ENCODE measurements at regions not wholly inside any gene's neighbourhood (a gene's known extent, or its start where the extent isn't known, plus 50 kb on each side); places are given as distances from the start of the nearest gene placed in this dataset.
"Not testable (repeated sequence)": the region's sequence is repeated elsewhere in the genome, so short reads cannot be mapped to it uniquely, and the experiment has no call there.

DNA sequence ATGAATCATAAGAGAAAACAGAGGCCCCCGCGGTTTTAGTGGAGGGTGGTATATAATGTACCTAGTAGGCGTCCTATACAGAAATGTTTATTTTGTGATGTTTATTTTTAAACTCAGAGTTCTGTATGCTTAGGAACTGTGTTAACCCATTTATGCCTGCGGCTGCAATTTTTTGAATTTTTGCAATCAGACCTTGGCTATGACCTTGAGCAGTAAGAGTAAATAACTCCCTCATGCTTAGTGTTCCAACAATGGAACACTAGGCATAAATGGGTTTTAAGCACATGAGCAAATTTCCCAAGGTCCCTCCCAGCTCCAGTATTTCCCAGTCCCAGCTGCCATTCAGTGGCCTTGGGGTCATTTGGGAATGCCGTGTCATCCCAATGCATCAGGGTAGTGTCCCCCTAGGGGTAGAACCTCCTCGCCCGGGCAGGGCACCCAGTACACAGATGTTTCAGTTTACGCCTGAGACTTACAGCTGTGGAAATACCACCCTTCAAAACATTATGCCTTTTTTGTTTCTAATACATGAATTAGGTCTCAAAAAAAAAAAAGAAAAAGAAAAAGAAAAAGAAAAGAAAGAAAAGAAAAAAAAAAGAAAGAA is 605.8 kb upstream of the CDH11 start:
- no peak for DNase-seq (ENCODE audit: low read depth in 3 of 3)

DNA sequence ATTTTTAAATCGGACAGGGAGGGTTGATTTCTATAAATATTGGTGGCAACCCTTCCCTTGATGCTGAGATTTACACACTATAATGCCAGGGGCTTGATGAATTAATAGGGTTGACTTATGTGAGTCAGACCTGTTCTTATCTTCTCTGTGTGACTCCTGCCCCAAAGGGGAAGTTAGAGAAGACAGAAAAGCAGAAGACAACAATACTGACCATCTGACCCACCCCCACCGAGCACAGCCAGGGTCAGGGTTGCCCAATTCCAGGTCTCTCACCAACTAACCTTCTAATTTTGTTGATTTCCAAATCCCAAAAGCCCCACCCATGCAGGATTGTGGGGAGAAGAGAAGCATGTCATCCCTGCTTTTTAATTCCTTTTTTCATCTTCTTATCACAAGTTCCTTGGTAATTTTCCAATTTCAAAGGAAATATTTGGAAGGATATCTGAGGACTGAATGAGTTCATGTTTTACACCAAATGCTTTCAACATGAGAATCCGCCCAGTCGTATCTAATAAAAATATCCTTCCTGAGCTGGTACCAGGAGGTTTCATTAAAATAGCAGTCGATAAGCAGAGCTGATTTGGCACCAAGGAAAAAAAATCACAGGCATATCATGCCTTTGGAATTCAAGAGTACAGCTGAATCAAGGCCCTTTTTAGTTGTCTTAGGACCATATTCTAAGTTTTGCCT is 603.4 kb upstream of the CDH11 start:
- DNase-seq (ENCODE audit: low read depth in 3 of 3), result no peak

DNA sequence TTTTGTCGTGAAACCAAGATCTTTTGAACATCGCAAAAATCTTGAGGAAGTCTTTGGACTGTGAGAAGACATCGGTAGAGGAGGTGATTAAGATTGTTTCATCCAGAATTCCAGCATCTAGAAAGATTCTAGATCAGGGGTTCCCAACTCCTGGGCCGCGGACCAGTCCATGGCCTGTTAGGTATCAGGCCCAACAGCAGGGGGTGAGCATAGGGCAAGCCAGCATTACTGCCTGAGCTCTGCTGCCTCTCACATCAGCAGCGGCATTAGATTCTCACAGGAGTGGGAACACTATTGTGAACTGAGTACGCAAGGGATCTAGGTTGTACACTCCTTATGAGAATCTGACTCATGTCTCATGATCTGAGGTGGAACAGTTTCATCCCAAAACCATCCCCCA is 600.6 kb upstream of the CDH11 start:
- DNase-seq (ENCODE audit: low read depth in 3 of 3), result no peak

DNA sequence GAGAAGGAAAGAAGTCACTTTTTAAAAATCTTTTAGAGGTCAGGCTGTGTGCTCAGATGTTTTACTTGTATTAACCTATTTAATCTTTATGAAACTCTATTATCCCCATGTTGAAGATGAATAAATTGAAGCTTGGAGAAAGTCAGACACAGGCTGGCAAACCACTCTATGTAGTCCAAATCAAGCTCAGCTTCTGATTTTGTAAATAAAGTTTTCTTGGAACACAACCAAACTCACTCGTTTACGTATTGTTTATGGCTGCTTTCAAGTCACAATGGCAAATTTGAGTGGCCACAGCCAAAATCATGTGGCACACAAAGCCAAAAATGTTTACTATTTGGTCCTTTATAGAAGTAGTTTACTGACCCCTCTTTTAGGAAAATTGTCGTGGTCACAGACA is 596.0 kb upstream of the CDH11 start:
- DNase-seq (ENCODE audit: low read depth in 3 of 3), result no peak

DNA sequence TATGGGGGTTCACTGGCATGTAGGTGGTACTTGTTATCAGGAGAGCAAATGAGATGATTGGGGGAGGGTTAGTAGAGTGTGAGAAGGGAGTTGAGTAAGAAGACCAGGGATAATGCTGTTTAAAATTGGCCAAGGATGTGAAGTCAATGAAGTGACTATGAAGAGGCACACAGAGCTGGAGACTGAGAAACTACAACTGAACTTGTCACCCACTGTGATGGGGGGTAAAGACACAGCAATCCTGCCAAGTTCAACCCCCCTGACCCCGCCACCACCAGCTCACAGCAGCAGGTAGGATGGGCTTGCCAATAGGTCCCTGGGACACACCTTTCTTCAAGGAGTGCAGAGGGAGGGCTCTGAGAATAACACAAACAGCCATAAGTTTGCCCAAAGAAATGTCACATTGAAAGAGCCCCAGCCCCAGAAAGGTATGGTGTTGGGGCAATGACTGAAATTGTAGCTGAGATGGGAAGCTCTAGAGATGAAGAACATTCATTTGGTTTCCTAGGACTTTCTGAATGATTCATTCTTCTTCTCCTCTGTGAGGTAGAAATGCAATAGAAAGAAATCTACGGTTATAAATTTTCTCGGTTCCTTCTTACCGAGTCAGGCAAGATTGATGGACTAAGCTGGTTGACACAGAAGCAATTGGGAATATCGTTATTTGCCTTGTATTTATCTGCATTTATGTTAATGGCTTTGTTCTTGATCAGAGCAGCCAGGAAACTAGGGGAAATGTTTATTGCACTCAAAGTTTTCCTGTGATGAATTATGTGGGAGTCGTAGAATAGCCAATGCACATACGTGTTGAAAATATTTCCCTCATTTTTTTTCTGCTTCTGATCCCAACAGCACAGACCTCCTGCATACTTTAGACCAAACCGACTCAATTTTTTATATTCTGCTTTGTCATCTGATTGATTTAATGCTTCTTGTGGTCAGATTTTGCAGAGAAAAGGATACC is 595.2 kb upstream of the CDH11 start:
- DNase-seq (ENCODE audit: low read depth in 3 of 3), result no peak

DNA sequence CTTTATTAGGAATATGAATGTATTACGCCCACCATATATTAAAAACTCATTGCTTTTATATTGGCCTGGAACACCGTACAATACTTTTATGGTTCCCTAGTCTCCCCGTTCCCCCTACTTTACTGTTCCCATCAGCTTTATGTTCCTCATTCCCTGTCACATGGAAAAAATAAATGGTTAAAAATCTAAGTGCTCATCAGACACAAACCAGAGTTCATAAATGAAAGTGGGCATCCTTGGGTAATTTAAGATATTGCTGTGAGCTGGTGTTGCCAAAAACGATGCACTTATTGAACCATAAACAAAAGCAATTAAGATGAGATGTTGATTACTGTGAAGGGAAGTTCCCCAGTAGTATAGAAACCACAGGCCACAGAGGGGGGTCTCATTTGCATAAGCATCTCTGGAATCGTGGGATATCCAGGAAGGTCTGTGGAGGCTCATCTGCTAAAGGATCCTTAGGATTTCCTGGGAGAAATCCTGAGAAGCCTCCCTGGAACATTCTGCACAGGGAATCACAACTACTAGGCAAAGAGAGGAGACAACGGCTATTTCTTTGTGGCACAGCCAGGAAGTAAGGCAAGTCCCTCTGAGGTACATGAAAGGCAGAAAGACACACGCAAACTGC is 591.4 kb upstream of the CDH11 start:
- no peak for DNase-seq (ENCODE audit: low read depth in 3 of 3)

DNA sequence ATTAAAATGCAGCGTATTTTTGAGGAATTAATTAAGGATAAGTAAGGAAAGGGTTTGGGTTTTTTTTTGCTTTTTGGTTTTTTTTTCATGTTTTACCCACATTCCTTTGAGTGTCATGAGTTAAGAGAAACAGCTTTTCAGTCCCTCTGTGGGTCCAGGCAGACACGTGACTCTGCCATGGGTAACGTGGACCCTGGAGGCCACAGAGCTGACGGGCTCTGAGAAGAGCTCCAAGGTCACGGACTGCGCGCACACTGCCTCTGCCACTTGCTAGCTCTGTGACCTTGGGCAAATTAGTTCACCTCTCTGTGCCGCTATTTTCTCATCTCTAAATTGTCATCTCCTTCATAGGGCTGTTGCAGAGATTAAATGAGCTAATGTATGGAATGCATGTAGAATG is 588.2 kb upstream of the CDH11 start:
- DNase-seq (ENCODE audit: low read depth in 3 of 3), result no peak

DNA sequence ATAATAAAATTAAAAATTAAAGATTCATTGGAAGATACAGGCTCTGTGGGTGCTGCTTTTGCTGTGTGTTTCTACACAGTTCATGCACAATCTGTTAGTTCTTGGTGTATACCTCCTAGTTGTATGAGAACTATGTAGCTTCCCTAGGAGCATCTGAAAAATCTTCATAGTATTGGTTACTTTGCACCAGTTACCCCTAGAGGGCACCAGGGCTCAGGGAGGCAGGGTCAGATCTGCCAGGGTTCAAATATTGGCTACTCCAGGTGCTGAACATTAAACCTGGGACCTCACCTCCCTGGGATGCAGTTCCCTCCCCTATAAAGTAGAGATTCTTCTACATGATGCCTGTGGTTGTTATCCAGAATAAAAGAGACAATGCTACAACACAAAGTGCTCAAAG is 583.0 kb upstream of the CDH11 start:
- no peak for DNase-seq (ENCODE audit: low read depth in 3 of 3)

DNA sequence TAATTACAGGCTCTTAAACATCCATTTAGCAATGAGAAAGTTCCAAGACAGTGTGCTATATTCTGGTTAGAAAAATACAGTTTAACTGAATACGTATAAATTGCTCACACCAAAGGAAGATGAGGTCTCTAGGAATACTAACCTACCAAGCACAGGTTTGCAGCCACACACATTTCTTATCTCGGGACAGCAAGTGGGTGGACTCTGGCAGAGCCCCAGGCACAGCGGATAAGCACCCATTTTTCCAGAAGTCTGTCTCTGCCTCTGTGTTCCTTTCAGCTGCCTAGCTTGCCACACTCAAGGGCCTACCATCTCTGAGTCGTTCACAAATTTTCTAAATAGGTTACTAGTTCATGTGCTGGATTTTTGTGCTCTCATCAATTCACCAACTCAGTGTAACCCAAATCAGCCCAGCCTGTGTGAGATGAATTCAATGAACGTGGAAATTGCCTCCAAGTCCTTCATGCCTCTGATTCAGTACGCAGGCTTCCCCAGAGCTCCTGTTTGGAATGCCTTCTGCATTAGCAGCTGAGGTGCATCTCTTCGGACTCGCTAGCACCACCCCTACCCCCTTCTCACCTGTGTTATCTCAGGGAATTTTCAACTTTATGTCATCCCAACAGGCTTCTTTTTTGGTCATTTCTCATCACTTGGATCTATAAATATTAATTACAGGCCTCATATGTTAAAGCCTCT is 581.0 kb upstream of the CDH11 start:
- DNase-seq (ENCODE audit: low read depth in 3 of 3), result no peak

DNA sequence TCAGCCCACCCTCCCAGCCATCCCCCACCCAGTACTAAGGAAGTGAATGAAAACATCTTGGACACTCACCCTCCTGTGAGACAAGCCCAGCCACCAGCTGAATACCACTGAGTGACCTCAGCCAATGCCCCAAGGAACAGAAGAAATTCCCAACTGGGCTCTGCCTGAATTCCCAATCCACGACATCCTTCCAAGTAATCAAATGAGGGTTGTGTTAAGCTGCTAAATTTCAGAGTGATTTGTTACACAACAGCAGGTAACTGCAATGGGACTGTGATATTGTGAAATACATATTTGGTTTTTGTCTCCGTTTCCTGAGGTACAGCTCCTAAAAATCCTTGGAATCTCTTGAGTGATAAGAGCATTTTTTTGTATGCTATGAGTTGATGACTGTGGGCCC is 578.7 kb upstream of the CDH11 start:
- DNase-seq (ENCODE audit: low read depth in 3 of 3), result no peak

DNA sequence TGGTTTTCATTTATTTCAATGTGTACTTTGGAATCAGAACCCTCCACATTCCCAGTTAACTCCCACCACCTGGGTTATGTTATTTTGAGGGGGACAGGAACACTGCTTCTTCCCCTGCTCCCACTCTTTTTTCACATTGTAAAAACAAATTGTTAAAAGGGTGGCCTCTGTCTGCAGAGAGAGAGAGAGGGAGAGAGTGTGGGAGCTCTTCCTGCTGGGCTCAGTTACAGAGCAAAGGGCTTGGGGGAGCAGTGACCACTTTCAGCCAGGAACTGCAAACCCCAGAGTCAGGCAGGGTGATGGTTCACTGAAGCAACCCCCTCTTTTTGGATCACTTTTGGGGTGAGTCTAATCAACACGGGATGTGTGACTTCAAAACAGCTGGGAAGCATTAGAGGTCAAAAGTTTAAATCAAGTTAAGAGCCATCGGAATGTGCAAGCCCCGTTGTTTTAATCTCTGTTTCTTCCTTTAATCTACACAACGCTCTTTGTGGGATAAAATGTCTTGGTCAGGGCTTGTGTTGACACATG is 577.0 kb upstream of the CDH11 start:
- no peak for DNase-seq (ENCODE audit: low read depth in 3 of 3)

DNA sequence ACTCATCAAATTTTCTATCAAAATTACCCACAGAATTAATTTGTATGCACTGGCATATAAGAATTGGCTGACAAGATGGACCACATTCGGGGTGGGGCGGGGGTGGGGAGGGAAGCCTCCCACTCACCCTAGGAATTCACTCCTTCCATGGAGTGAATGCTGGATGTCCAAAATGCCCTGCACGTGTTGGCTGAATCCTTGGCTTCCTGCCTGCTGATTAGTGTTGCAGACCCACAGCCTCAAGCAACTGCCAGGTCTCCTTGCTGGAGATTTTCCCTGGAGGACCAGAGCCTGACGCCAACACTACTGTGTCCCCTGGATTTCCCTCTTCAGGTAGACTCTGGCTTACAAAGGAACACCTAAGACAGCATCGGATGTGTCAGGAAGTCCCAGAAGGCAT is 575.7 kb upstream of the CDH11 start:
- DNase-seq (ENCODE audit: low read depth in 3 of 3), result no peak

DNA sequence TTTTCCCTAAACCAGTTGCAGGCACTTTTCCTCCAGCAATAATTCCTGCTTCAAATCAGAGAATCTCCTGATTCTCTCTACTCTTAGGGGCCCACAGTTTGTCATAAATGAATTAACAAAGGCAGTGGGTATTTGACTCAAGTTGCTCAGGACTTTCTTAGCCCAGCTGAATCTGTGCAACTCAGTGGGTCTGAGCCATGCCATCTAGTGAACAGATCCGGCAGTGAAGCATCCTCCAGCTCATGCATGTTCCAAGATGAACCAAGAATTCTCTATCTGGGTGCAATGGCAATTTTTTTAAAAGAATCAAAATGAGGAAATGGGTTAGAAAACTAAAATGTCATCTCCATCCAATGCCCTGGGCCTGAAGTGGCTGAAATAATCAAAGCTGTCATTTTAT is 575.2 kb upstream of the CDH11 start:
- DNase-seq (ENCODE audit: low read depth in 3 of 3), result no peak

DNA sequence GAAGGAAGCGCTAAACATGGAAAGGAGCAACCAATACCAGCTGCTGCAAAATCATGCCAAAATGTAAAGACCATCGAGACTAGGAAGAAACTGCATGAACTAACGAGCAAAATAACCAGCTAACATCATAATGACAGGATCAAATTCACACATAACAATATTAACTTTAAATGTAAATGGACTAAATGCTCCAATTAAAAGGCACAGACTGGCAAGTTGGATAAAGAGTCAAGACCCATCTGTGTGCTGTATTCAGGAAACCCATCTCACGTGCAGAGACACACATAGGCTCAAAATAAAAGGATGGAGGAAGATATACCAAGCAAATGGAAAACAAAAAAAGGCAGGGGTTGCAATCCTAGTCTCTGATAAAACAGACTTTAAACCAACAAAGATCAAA is 570.0 kb upstream of the CDH11 start:
- DNase-seq (ENCODE audit: low read depth in 3 of 3), result not testable (repeated sequence)

DNA sequence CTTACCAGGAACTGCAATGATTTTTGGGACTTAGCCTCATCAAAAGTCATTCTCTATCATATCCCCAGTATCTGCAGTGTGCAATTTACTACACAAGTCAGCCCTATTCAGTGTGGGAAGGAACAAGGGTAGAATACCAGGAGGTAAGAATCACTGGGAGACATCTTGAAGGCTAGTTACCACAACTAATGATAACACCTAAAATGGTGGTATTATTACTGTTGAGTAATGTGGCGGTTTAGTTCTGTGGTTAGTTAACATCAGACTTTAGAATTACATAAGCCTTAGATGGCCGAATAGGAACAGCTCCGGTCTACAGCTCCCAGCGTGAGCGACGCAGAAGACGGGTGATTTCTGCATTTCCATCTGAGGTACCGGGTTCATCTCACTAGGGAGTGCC is 567.9 kb upstream of the CDH11 start:
- no peak for DNase-seq (ENCODE audit: low read depth in 3 of 3)

DNA sequence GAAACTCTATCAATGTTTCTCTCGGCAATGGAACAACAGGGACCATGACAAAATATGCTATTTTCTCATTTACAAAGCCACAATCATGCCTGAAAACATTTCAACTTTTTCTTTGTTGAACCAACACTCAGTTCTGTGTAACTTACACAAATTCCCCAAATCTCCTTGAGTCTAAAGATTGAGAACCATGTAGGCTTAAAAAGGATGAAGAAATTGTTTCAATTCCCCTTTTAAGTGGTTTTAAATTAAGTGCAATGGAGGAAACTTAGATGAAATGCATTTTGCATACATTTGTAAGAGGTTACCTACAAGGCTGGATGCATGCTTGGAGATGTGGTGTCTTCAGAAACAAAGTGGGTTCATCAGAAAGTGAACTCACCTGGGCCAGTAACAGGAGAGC is 566.4 kb upstream of the CDH11 start:
- no peak for DNase-seq (ENCODE audit: low read depth in 3 of 3)

DNA sequence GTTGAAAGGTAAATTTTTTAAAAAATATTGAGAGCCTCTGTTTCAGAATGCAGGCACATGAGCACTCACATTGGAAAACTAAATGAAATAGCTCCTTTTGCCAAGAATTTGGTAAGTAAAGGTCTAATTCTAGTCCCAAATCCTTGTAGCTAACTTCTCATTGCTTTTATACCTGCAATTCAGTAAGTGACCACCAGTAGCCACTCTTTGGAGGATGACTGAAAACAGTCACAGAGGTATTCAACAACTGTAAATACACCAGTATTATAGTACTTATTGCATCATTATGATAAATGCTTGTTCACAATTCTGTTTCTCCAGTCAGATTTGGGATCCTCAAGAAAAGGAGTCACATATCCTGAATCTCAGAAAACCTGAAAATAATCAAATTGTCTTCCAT is 562.4 kb upstream of the CDH11 start:
- DNase-seq (ENCODE audit: low read depth in 3 of 3), result no peak

DNA sequence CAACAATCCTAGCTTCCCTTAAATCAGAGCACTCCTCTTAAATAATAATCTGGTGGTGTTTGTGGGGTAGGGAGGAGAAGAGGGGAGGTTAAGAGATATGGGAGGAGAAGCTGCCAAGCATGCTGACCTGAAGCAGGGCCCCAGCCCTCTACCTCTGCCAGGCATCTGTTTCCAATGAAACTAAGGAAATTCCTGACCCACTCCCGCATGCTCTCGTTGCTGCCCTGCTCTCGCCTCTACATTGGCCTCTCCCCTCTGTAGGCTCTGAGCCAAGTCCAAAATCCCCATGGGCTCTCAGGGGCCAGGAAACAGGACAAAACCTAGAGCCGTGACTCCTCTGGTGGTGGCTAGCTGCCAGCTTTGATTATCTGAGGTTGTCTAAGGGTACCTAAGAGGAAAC is 559.5 kb upstream of the CDH11 start:
- no peak for DNase-seq (ENCODE audit: low read depth in 3 of 3)

DNA sequence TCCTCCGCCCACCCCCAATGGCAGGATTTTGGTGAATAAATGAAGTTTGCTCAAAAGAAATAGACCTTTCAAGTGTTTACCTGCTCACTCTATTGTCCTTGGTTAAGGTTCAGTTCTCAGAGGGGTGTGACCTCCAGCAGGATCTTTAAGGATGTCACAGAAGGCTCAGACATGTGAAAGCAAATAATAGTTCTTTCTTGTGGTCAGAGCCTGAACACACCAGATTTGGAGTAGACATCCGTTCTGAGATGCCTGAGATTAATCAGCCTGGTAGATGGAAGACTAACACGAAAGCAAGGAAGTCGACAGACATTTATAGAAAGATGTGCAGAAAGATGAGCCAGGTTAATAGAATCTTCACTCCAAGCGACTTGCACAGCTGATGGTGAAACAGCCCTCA is 557.9 kb upstream of the CDH11 start:
- DNase-seq (ENCODE audit: low read depth in 3 of 3), result no peak

DNA sequence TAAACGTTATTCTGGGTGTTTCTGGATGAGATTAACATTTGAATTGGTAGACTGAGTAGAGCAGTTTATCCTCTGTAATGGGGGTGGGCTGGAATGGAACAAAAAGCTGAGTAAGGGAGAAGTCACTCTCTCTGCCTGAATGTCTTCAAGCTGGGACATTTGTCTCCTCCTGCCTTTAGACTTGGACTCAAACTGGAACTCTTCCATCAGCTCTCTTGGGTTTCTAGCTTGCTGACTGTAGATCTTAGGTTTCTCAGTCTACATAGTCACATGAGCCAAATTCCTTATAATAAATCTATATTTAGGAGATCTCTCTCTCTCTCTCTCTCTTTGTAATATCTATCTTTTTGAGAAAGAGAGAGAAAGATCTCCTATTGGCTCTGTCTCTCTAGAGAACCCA is 553.3 kb upstream of the CDH11 start:
- DNase-seq (ENCODE audit: low read depth in 3 of 3), result no peak

DNA sequence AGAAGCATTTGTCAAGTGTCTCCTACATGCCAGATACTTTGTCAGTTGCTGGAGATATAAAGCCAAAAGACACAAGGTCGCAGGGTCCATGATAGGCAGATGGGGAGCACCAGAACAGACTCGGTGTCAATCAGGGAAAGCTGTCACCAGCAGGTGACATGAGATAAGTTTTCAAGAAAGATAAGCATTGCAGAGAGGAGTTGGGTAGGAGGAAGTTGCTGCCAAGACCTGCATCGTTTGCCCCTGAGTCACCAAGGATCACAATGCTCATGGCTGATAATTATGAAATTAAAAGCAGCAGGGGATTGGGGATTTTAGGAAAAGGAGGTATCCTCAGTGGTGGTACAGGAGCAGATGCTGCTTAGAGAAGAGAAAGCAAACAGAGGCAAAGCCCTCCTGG is 551.1 kb upstream of the CDH11 start:
- no peak for DNase-seq (ENCODE audit: low read depth in 3 of 3)

DNA sequence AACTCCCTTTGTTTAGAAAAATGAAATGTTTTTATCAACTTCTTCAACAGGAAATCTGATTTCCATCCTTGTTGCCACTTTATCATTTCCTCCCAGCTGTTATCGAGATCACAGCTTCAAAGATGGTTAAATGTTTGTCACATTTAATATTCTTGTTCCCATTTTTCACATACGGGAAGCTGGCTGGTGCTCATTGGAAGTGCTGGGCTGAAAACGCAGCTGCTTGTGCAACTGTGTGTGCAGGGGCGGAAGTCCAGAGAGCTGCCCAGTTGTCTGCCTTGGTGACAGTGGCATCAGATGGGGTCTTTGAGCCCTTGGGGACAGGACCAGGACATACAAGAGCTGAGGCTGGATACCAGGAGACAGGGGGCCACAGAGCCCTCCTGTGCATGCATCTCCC is 549.2 kb upstream of the CDH11 start:
- DNase-seq (ENCODE audit: low read depth in 3 of 3), result no peak

Measured in stimulated activated CD4-positive, alpha-beta T cell treated with anti-CD3 and anti-CD28 coated beads, TNF-alpha, amount 100 ng/mL, for 48 hours (primary cell).